Type B pancreatic cell (in vitro differentiated cells): ENCODE measurements at regions not wholly inside any gene's neighbourhood (a gene's known extent, or its start where the extent isn't known, plus 50 kb on each side); places are given as distances from the start of the nearest gene placed in this dataset.

Source experiments
- DNase-seq: peaks from one replicate; pipeline ENCODE4 v3.0.0; 2021; ENCODE audit warnings: mixed read lengths; ENCODE audit not compliant: unreplicated experiment; ENCODE audit errors: extremely low spot score
- H3K27ac Mint-ChIP-seq: 2 replicates; pipeline ENCODE4 v1.8.0; 2021; ENCODE audit warnings: mild to moderate bottlenecking, mixed read lengths
- H3K27me3 Mint-ChIP-seq: 2 replicates; pipeline ENCODE4 v1.8.0; 2021; ENCODE audit warnings: mixed read lengths
- H3K36me3 Mint-ChIP-seq: 2 replicates; pipeline ENCODE4 v1.8.0; 2021; ENCODE audit warnings: mixed read lengths
- H3K4me1 Mint-ChIP-seq: one replicate; pipeline ENCODE4 v1.8.0; 2021; ENCODE audit warnings: mixed read lengths; ENCODE audit not compliant: unreplicated experiment
- H3K4me3 Mint-ChIP-seq: 2 replicates; pipeline ENCODE4 v1.8.0; 2021; ENCODE audit warnings: mild to moderate bottlenecking, mixed read lengths
- H3K9me3 Mint-ChIP-seq: 2 replicates; pipeline ENCODE4 v1.8.0; 2021; ENCODE audit warnings: mixed read lengths
- CTCF ChIP-seq: fragments of 200-600 bp; sonication (generic); conservative IDR thresholded peaks from 2 replicates; pipeline ENCODE4 v1.5.0; 2021; ENCODE audit warnings: antibody characterized with exemption, mild to moderate bottlenecking

GRCh38 chr1:29767769-29768425 lies 531.6 kb downstream of the PTPRU start:
- no peaks in the 10 kb centered on the region for H3K4me1 Mint-ChIP-seq
- no peaks in the 10 kb centered on the region for H3K9me3 Mint-ChIP-seq
- no peak for TF ChIP-seq CTCF
- no peaks in the 10 kb centered on the region for H3K36me3 Mint-ChIP-seq
- no peak overlapping the region for H3K4me3 Mint-ChIP-seq
- no peak for DNase-seq
- H3K27ac Mint-ChIP-seq, result no peak overlapping the region
- H3K27me3 Mint-ChIP-seq, result peaks cover 27% of the 10 kb centered on the region

- peaks cover 28% of the 10 kb centered on the region for H3K27me3 Mint-ChIP-seq
- no peak overlapping the region for H3K27ac Mint-ChIP-seq
- TF ChIP-seq CTCF, result no peak
- H3K36me3 Mint-ChIP-seq, result no peaks in the 10 kb centered on the region
- no peak for DNase-seq
- no peak overlapping the region for H3K4me3 Mint-ChIP-seq
- H3K9me3 Mint-ChIP-seq, result no peaks in the 10 kb centered on the region
- no peaks in the 10 kb centered on the region for H3K4me1 Mint-ChIP-seq
Measured at GRCh38 chr1:29767088-29767685, 530.9 kb downstream of the PTPRU start.

- Mint-ChIP-seq H3K4me3 (no peak overlapping the region), H3K4me1 (no peaks in the 10 kb centered on the region), H3K9me3 (no peaks in the 10 kb centered on the region), H3K27me3 (peaks cover 25% of the 10 kb centered on the region), H3K27ac (no peak overlapping the region), H3K36me3 (no peaks in the 10 kb centered on the region)
- no peak for DNase-seq
- TF ChIP-seq CTCF, result no peak
Measured at GRCh38 chr1:29762635-29763034, 526.3 kb downstream of the PTPRU start.

GRCh38 chr1:29761159-29761928 lies 525.0 kb downstream of the PTPRU start:
- Mint-ChIP-seq H3K27ac (no peak overlapping the region), H3K27me3 (peaks cover 22% of the 10 kb centered on the region), H3K4me1 (no peaks in the 10 kb centered on the region), H3K36me3 (no peaks in the 10 kb centered on the region), H3K9me3 (no peaks in the 10 kb centered on the region), H3K4me3 (no peak overlapping the region)
- TF ChIP-seq CTCF, result no peak
- DNase-seq, result no peak

- Mint-ChIP-seq H3K27ac (no peak overlapping the region), H3K9me3 (no peaks in the 10 kb centered on the region), H3K36me3 (no peaks in the 10 kb centered on the region), H3K4me1 (no peaks in the 10 kb centered on the region), H3K27me3 (peaks cover 20% of the 10 kb centered on the region), H3K4me3 (no peak overlapping the region)
- TF ChIP-seq CTCF, result no peak
- DNase-seq, result no peak
Measured at GRCh38 chr1:29760067-29760564, 523.8 kb downstream of the PTPRU start.
